Testis (tissue), 2 donors: ENCODE measurements at regions not wholly inside any gene's neighbourhood (a gene's known extent, or its start where the extent isn't known, plus 50 kb on each side); places are given as distances from the start of the nearest gene placed in this dataset.

Experiments
- POLR2A ChIP-seq: fragments of 450-650 bp; IDR thresholded peaks from one replicate; pipeline ENCODE4 v1.6.1; 2017; ENCODE audit warnings: antibody characterized with exemption, mild to moderate bottlenecking, moderate library complexity
- TF ChIP-seq, protein P1 (sequence below), 3 experiments: fragments of 450-650 bp in 2 of 3; fragments of 200-600 bp in 1 of 3; sonication (generic) in 1 of 3; IDR thresholded peaks; one replicate each; pipeline ENCODE4 v1.5.1; 2016 to 2019; ENCODE audit warnings: antibody characterized with exemption in 3 of 3, mild to moderate bottlenecking in 2 of 3, moderate library complexity in 1 of 3

DNA sequence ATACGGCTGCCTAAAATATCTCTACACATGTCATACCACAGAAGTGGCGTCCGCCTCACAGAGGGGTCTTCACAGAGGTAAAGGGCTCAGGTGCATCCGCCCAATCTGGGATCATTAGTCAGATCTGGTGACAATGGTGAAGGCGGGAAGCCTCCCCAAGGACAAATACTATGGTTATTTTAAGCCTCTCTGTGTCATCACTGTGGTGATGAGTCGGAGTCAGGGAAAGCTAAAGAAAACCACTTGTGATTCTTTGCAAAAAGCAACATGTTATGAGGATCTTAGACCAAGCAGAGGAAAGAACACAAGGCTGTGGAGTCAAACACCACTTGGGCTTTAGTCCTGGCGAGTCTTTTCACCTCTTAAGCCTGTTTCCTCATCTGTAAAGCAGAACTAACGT is 190.4 kb downstream of the DRD1 start:
- TF ChIP-seq, protein P1, sequence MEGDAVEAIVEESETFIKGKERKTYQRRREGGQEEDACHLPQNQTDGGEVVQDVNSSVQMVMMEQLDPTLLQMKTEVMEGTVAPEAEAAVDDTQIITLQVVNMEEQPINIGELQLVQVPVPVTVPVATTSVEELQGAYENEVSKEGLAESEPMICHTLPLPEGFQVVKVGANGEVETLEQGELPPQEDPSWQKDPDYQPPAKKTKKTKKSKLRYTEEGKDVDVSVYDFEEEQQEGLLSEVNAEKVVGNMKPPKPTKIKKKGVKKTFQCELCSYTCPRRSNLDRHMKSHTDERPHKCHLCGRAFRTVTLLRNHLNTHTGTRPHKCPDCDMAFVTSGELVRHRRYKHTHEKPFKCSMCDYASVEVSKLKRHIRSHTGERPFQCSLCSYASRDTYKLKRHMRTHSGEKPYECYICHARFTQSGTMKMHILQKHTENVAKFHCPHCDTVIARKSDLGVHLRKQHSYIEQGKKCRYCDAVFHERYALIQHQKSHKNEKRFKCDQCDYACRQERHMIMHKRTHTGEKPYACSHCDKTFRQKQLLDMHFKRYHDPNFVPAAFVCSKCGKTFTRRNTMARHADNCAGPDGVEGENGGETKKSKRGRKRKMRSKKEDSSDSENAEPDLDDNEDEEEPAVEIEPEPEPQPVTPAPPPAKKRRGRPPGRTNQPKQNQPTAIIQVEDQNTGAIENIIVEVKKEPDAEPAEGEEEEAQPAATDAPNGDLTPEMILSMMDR (IDR thresholded peaks at IDR 0.05), result no peak
- no peak for TF ChIP-seq POLR2A
